ENCODE measurements at regions not wholly inside any gene's neighbourhood (a gene's known extent, or its start where the extent isn't known, plus 50 kb on each side); places are given as distances from the start of the nearest gene placed in this dataset.
"Not testable (repeated sequence)": the region's sequence is repeated elsewhere in the genome, so short reads cannot be mapped to it uniquely, and the experiment has no call there.

GRCh38 chr4:53941331-53941730, 123.1 kb downstream of the CHIC2 start:
- H3K4me3 ChIP-seq (replicated peaks; ENCODE audit: low read depth, low read length) = no peak overlapping the region
- no peak for TF ChIP-seq CTCF (IDR thresholded peaks at IDR 0.05; ENCODE audit: low read depth, low read length, missing control alignments)
- no peak for DNase-seq (ENCODE audit: extremely low read depth, low read depth)

DNA sequence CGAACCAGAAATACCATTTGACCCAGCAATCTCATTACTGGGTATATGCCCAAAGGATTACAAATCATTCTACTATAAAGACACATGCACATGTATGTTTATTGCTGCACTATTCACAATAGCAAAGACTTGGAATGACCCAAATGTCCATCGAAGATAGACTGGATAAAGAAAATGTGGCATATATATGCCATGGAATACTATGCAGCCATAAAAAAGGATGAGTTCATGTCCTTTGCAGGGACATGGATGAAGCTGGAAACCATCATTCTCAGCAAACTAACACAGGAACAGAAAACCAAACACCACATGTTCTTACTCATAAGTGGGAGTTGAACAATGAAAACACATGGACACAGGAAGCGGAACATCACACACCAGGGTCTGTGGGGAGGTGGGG, 124.5 kb downstream of the CHIC2 start:
- not testable (repeated sequence) for DNase-seq (ENCODE audit: extremely low read depth, low read depth); H3K4me3 ChIP-seq (replicated peaks; ENCODE audit: low read depth, low read length)

GRCh38 chr4:53937918-53938317, 126.5 kb downstream of the CHIC2 start:
- H3K4me3 ChIP-seq (replicated peaks; ENCODE audit: low read depth, low read length) = no peak overlapping the region
- DNase-seq (ENCODE audit: extremely low read depth, low read depth) = no peak
- no peak for TF ChIP-seq CTCF (IDR thresholded peaks at IDR 0.05; ENCODE audit: low read depth, low read length, missing control alignments)

DNA sequence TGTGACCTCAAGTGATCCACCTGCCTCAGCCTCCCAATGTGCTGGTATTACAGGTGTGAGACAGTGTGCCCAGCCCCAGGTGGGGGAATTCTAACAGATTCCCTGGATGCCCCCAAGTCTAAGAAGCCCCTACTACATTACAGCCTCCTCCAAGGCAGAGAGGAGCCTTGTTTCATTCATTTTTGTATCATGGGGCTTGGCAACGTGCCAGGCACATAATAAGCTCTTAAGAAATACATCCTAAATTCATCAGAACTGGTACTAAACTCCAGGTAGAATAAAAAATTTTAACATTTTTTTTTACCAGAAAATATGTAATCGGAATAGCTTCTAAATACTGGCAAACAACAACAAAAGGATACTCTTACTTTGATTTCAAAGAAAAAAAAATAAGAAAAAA, 127.1 kb downstream of the CHIC2 start:
- no peak for DNase-seq (ENCODE audit: extremely low read depth, low read depth)
- no peak for TF ChIP-seq CTCF (IDR thresholded peaks at IDR 0.05; ENCODE audit: low read depth, low read length, missing control alignments)
- H3K4me3 ChIP-seq (replicated peaks; ENCODE audit: low read depth, low read length) = no peak overlapping the region

DNA sequence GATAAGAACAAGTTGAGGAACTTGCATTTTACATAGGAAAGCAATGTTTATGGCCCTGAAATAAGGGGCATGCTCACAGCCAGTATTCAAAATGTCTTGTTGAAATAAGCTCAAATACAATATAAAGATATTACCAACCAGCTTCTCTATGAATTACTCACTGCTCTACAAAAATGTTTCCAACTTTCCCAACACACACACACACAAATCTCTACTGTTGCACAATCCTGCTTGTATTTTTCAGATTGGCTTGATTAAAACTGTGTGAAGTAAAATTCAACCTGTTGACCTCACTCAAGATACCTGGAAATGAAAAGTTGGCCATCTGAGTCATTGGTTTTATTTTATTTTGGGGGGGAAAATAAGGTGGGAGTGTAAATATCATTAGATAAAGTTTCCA, 128.6 kb downstream of the CHIC2 start:
- no peak overlapping the region for H3K4me3 ChIP-seq (replicated peaks; ENCODE audit: low read depth, low read length)
- no peak for DNase-seq (ENCODE audit: extremely low read depth, low read depth)
- TF ChIP-seq CTCF (IDR thresholded peaks at IDR 0.05; ENCODE audit: low read depth, low read length, missing control alignments) = no peak

- TF ChIP-seq CTCF (IDR thresholded peaks at IDR 0.05; ENCODE audit: low read depth, low read length, missing control alignments) = no peak
- no peak overlapping the region for H3K4me3 ChIP-seq (replicated peaks; ENCODE audit: low read depth, low read length)
- DNase-seq (ENCODE audit: extremely low read depth, low read depth) = peak; percentile 74
Measured at GRCh38 chr4:53932796-53933610, 131.4 kb downstream of the CHIC2 start.

DNA sequence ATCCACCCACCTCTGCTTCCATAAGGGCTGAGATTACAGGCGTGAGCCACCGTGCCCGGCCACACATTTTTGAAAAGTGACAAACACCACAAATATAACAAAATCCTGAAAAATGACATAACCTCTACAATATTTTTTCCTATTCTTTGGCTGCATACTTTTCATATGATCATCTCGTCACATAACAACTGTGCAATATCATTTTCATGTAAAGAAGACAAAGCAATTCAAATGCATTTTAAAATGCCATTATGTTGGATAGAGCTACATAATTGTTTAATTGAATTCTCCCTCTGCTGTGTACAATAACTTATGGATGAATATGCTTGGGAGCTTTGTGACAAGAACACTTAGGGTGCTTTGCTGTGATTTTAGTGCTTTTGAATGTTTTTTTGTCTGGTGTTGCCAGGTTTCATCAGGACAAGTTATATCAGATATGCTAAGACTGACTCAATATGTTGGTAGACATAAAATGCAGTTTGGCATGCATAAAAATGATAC, 132.9 kb downstream of the CHIC2 start:
- TF ChIP-seq CTCF (IDR thresholded peaks at IDR 0.05; ENCODE audit: low read depth, low read length, missing control alignments) = no peak
- H3K4me3 ChIP-seq (replicated peaks; ENCODE audit: low read depth, low read length) = no peak overlapping the region
- DNase-seq (ENCODE audit: extremely low read depth, low read depth) = no peak
